ENCODE measurements at regions not wholly inside any gene's neighbourhood (a gene's known extent, or its start where the extent isn't known, plus 50 kb on each side); places are given as distances from the start of the nearest gene placed in this dataset.
"Not testable (repeated sequence)": the region's sequence is repeated elsewhere in the genome, so short reads cannot be mapped to it uniquely, and the experiment has no call there.

- no peak overlapping the region for H3K4me3 Mint-ChIP-seq
- peaks cover 16 to 32% of the 10 kb centered on the region in 2 donors for H3K27me3 Mint-ChIP-seq
- DNase-seq (no peak), ATAC-seq (replicated peaks) (no peak)
- H3K9me3 Mint-ChIP-seq: peaks cover 0 to 7% of the 10 kb centered on the region in 2 donors
- H3K4me1 Mint-ChIP-seq (ENCODE audit: low read depth in 2 of 2): no peaks in the 10 kb centered on the region
- no peaks in the 10 kb centered on the region for H3K36me3 Mint-ChIP-seq (ENCODE audit: insufficient read depth)
- H3K27ac Mint-ChIP-seq: no peak overlapping the region
These were observed 109.6 kb upstream of the NIPBL start for GRCh38 chr5:36766981-36767380.

- Mint-ChIP-seq H3K27me3 (peaks cover 16 to 39% of the 10 kb centered on the region in 2 donors), H3K27ac (no peak overlapping the region), H3K9me3 (peaks cover 0 to 7% of the 10 kb centered on the region in 2 donors), H3K4me3 (no peak overlapping the region), H3K4me1 (ENCODE audit: low read depth in 2 of 2) (no peaks in the 10 kb centered on the region), H3K36me3 (ENCODE audit: insufficient read depth) (no peaks in the 10 kb centered on the region)
- ATAC-seq (replicated peaks): no peak
- no peak for DNase-seq
These were observed 108.1 kb upstream of the NIPBL start for GRCh38 chr5:36768450-36768849.

GRCh38 chr5:36769129-36769770 lies 107.3 kb upstream of the NIPBL start:
- Mint-ChIP-seq H3K4me1 (ENCODE audit: low read depth in 2 of 2) (no peaks in the 10 kb centered on the region), H3K27me3 (peaks cover 16 to 46% of the 10 kb centered on the region in 2 donors), H3K9me3 (peaks cover 0 to 7% of the 10 kb centered on the region in 2 donors), H3K27ac (no peak overlapping the region), H3K36me3 (ENCODE audit: insufficient read depth) (no peaks in the 10 kb centered on the region), H3K4me3 (no peak overlapping the region)
- DNase-seq (no peak), ATAC-seq (replicated peaks) (no peak)

- Mint-ChIP-seq H3K36me3 (ENCODE audit: insufficient read depth) (no peaks in the 10 kb centered on the region), H3K9me3 (peaks cover 0 to 7% of the 10 kb centered on the region in 2 donors), H3K27ac (no peak overlapping the region), H3K4me1 (ENCODE audit: low read depth in 2 of 2) (no peaks in the 10 kb centered on the region), H3K4me3 (no peak overlapping the region), H3K27me3 (peaks cover 24 to 55% of the 10 kb centered on the region in 2 donors)
- ATAC-seq (replicated peaks): no peak
- no peak for DNase-seq
These were observed 106.4 kb upstream of the NIPBL start for GRCh38 chr5:36770125-36770524.

GRCh38 chr5:36772276-36773140 lies 104.1 kb upstream of the NIPBL start:
- no peaks in the 10 kb centered on the region for H3K9me3 Mint-ChIP-seq
- H3K27ac Mint-ChIP-seq: no peak overlapping the region
- peaks cover 26 to 44% of the 10 kb centered on the region in 2 donors for H3K27me3 Mint-ChIP-seq
- H3K4me1 Mint-ChIP-seq (ENCODE audit: low read depth in 2 of 2): no peaks in the 10 kb centered on the region
- no peak overlapping the region for H3K4me3 Mint-ChIP-seq
- ATAC-seq (replicated peaks) (no peak), DNase-seq (no peak)
- no peaks in the 10 kb centered on the region for H3K36me3 Mint-ChIP-seq (ENCODE audit: insufficient read depth)

GRCh38 chr5:36777105-36777757 lies 99.3 kb upstream of the NIPBL start:
- no peak for DNase-seq
- peak overlapping the region in 1 of 2 donors; percentile 39 for H3K27ac Mint-ChIP-seq
- ATAC-seq (replicated peaks): no peak
- no peak overlapping the region for H3K4me3 Mint-ChIP-seq
- no peaks in the 10 kb centered on the region for H3K4me1 Mint-ChIP-seq (ENCODE audit: low read depth in 2 of 2)
- no peaks in the 10 kb centered on the region for H3K9me3 Mint-ChIP-seq
- peaks cover 27 to 52% of the 10 kb centered on the region in 2 donors for H3K27me3 Mint-ChIP-seq
- no peaks in the 10 kb centered on the region for H3K36me3 Mint-ChIP-seq (ENCODE audit: insufficient read depth)

- Mint-ChIP-seq H3K9me3 (no peaks in the 10 kb centered on the region), H3K4me3 (no peak overlapping the region), H3K36me3 (ENCODE audit: insufficient read depth) (no peaks in the 10 kb centered on the region), H3K27me3 (peaks cover 29 to 50% of the 10 kb centered on the region in 2 donors), H3K4me1 (ENCODE audit: low read depth in 2 of 2) (no peaks in the 10 kb centered on the region), H3K27ac (no peak overlapping the region)
- DNase-seq (no peak), ATAC-seq (replicated peaks) (no peak)
These were observed 98.2 kb upstream of the NIPBL start for GRCh38 chr5:36778336-36778735.

GRCh38 chr5:36782612-36783011 lies 94.0 kb upstream of the NIPBL start:
- DNase-seq; H3K9me3 Mint-ChIP-seq; H3K27ac Mint-ChIP-seq; H3K4me3 Mint-ChIP-seq; ATAC-seq (replicated peaks); H3K36me3 Mint-ChIP-seq (ENCODE audit: insufficient read depth); H3K4me1 Mint-ChIP-seq (ENCODE audit: low read depth in 2 of 2): not testable (repeated sequence)
- peaks cover 14 to 33% of the 10 kb centered on the region in 2 donors for H3K27me3 Mint-ChIP-seq

GRCh38 chr5:36786448-36787012 lies 90.0 kb upstream of the NIPBL start:
- no peaks in the 10 kb centered on the region for H3K36me3 Mint-ChIP-seq (ENCODE audit: insufficient read depth)
- ATAC-seq (replicated peaks): no peak

GRCh38 chr5:36787365-36788093 lies 89.0 kb upstream of the NIPBL start:
- no peaks in the 10 kb centered on the region for H3K4me1 Mint-ChIP-seq (ENCODE audit: low read depth in 2 of 2)
- H3K27me3 Mint-ChIP-seq: peaks cover 17 to 58% of the 10 kb centered on the region in 2 donors
- no peak overlapping the region for H3K27ac Mint-ChIP-seq
- no peak for DNase-seq
- H3K4me3 Mint-ChIP-seq: no peak overlapping the region
- no peaks in the 10 kb centered on the region for H3K9me3 Mint-ChIP-seq
- no peak for ATAC-seq (replicated peaks)
- no peaks in the 10 kb centered on the region for H3K36me3 Mint-ChIP-seq (ENCODE audit: insufficient read depth)

More at GRCh38 chr5:36786448-36787012, 90.0 kb upstream of the NIPBL start:
- peaks cover 11 to 48% of the 10 kb centered on the region in 2 donors for H3K27me3 Mint-ChIP-seq
- H3K27ac Mint-ChIP-seq: no peak overlapping the region
- no peak overlapping the region for H3K4me3 Mint-ChIP-seq
- H3K9me3 Mint-ChIP-seq: no peaks in the 10 kb centered on the region
- no peaks in the 10 kb centered on the region for H3K4me1 Mint-ChIP-seq (ENCODE audit: low read depth in 2 of 2)
- no peak for DNase-seq

- Mint-ChIP-seq H3K4me1 (ENCODE audit: low read depth in 2 of 2) (no peaks in the 10 kb centered on the region), H3K27me3 (peaks cover 22 to 64% of the 10 kb centered on the region in 2 donors), H3K9me3 (no peaks in the 10 kb centered on the region), H3K4me3 (no peak overlapping the region), H3K27ac (no peak overlapping the region), H3K36me3 (ENCODE audit: insufficient read depth) (no peaks in the 10 kb centered on the region)
- DNase-seq: no peak
- no peak for ATAC-seq (replicated peaks)
These were observed 85.7 kb upstream of the NIPBL start for GRCh38 chr5:36790847-36791246.

- Mint-ChIP-seq H3K4me1 (ENCODE audit: low read depth in 2 of 2) (no peaks in the 10 kb centered on the region), H3K4me3 (no peak overlapping the region), H3K27ac (no peak overlapping the region), H3K27me3 (peaks cover 23 to 79% of the 10 kb centered on the region in 2 donors), H3K36me3 (ENCODE audit: insufficient read depth) (no peaks in the 10 kb centered on the region), H3K9me3 (no peaks in the 10 kb centered on the region)
- DNase-seq (no peak), ATAC-seq (replicated peaks) (no peak)
These were observed 83.9 kb upstream of the NIPBL start for GRCh38 chr5:36792560-36793180.

All from effector memory CD8-positive, alpha-beta T cell (primary cell).